ENCODE measurements at regions not wholly inside any gene's neighbourhood (a gene's known extent, or its start where the extent isn't known, plus 50 kb on each side); places are given as distances from the start of the nearest gene placed in this dataset.

- TF ChIP-seq CTCF (IDR thresholded peaks at IDR 0.05; ENCODE audit: low read depth, low read length) (no peak), EZH2phosphoT487 (IDR thresholded peaks at IDR 0.05; ENCODE audit: low read depth) (no peak)
These were observed 108.4 kb upstream of the FSTL5 start for GRCh38 chr4:162272215-162272614.
